HG03439 (cell line): ENCODE measurements at regions not wholly inside any gene's neighbourhood (a gene's known extent, or its start where the extent isn't known, plus 50 kb on each side); places are given as distances from the start of the nearest gene placed in this dataset.
"Not testable (repeated sequence)": the region's sequence is repeated elsewhere in the genome, so short reads cannot be mapped to it uniquely, and the experiment has no call there.

Experiments
- ATAC-seq: cut with Tn5 transposase; IDR thresholded peaks from one replicate; pipeline ENCODE4 v1.9.1; 2021; ENCODE audit warnings: mild to moderate bottlenecking, moderate library complexity; ENCODE audit not compliant: unreplicated experiment

GRCh38 chr10:16231734-16232435 is 204.9 kb upstream of the PTER start:
- ATAC-seq: no peak

- ATAC-seq: no peak
These were observed 204.4 kb upstream of the PTER start for GRCh38 chr10:16232441-16232840.

GRCh38 chr10:16234916-16235315 is 201.9 kb upstream of the PTER start:
- no peak for ATAC-seq

GRCh38 chr10:16242446-16242845 is 194.4 kb upstream of the PTER start:
- no peak for ATAC-seq

GRCh38 chr10:16242859-16243613 is 193.8 kb upstream of the PTER start:
- ATAC-seq: no peak

- not testable (repeated sequence) for ATAC-seq
These were observed 186.7 kb upstream of the PTER start for GRCh38 chr10:16250136-16250535.

GRCh38 chr10:16256336-16256735 is 180.5 kb upstream of the PTER start:
- ATAC-seq: no peak

- no peak for ATAC-seq
These were observed 178.3 kb upstream of the PTER start for GRCh38 chr10:16258291-16259040.

GRCh38 chr10:16259726-16260125 is 177.1 kb upstream of the PTER start:
- no peak for ATAC-seq

GRCh38 chr10:16260388-16260787 is 176.4 kb upstream of the PTER start:
- no peak for ATAC-seq

- no peak for ATAC-seq
These were observed 165.2 kb upstream of the PTER start for GRCh38 chr10:16271571-16271970.

GRCh38 chr10:16274911-16275310 is 161.9 kb upstream of the PTER start:
- no peak for ATAC-seq

- ATAC-seq: no peak
These were observed 156.2 kb upstream of the PTER start for GRCh38 chr10:16280595-16280994.

GRCh38 chr10:16292366-16292765 is 144.4 kb upstream of the PTER start:
- ATAC-seq: no peak

GRCh38 chr10:16297069-16297468 is 139.7 kb upstream of the PTER start:
- ATAC-seq: no peak

- no peak for ATAC-seq
These were observed 139.2 kb upstream of the PTER start for GRCh38 chr10:16297642-16298041.

- ATAC-seq: no peak
These were observed 132.5 kb upstream of the PTER start for GRCh38 chr10:16304311-16304710.

GRCh38 chr10:16310440-16310839 is 126.4 kb upstream of the PTER start:
- no peak for ATAC-seq

- no peak for ATAC-seq
These were observed 122.6 kb upstream of the PTER start for GRCh38 chr10:16314259-16314658.

GRCh38 chr10:16316733-16317390 is 119.9 kb upstream of the PTER start:
- ATAC-seq: no peak

GRCh38 chr10:16341637-16342036 is 95.2 kb upstream of the PTER start:
- no peak for ATAC-seq
